ENCODE measurements at regions not wholly inside any gene's neighbourhood (a gene's known extent, or its start where the extent isn't known, plus 50 kb on each side); places are given as distances from the start of the nearest gene placed in this dataset.

- no peak for TF ChIP-seq CTCF (IDR thresholded peaks at IDR 0.05)
- TF ChIP-seq POLR2A (IDR thresholded peaks at IDR 0.05) = no peak
These were observed 307.6 kb downstream of the FIGN start for GRCh38 chr2:163428187-163428586.

Data from esophagus squamous epithelium (tissue), 4 donors.